Nephron (organoid): ENCODE measurements at regions not wholly inside any gene's neighbourhood (a gene's known extent, or its start where the extent isn't known, plus 50 kb on each side); places are given as distances from the start of the nearest gene placed in this dataset.

Source experiments
- H3K27ac Mint-ChIP-seq, 3 experiments: 2 replicates each; pipeline ENCODE4 v1.8.0; 2020; ENCODE audit warnings: mixed read lengths in 3 of 3, mild to moderate bottlenecking in 2 of 3, moderate library complexity in 1 of 3
- H3K27me3 Mint-ChIP-seq: 2 replicates; pipeline ENCODE4 v1.8.0; 2021; ENCODE audit warnings: low read depth, mild to moderate bottlenecking, moderate library complexity, mixed read lengths
- H3K36me3 Mint-ChIP-seq: 2 replicates; pipeline ENCODE4 v1.8.0; 2020; ENCODE audit warnings: low read depth, mixed read lengths
- H3K4me1 Mint-ChIP-seq: 2 replicates; pipeline ENCODE4 v1.8.0; 2020; ENCODE audit warnings: mixed read lengths
- H3K4me3 Mint-ChIP-seq, 3 experiments: 2 replicates each; pipeline ENCODE4 v1.8.0; 2020; ENCODE audit warnings: mild to moderate bottlenecking in 3 of 3, mixed read lengths in 3 of 3, moderate library complexity in 2 of 3
- H3K9me3 Mint-ChIP-seq: 2 replicates; pipeline ENCODE4 v1.8.0; 2020; ENCODE audit warnings: mixed read lengths
- TF ChIP-seq, protein P1 (sequence below), 3 experiments: fragments of 200-600 bp; sonication (generic); IDR thresholded peaks; one replicate each; pipeline ENCODE4 v1.5.0; 2021; ENCODE audit warnings: antibody characterized with exemption in 3 of 3; ENCODE audit not compliant: unreplicated experiment in 3 of 3

DNA sequence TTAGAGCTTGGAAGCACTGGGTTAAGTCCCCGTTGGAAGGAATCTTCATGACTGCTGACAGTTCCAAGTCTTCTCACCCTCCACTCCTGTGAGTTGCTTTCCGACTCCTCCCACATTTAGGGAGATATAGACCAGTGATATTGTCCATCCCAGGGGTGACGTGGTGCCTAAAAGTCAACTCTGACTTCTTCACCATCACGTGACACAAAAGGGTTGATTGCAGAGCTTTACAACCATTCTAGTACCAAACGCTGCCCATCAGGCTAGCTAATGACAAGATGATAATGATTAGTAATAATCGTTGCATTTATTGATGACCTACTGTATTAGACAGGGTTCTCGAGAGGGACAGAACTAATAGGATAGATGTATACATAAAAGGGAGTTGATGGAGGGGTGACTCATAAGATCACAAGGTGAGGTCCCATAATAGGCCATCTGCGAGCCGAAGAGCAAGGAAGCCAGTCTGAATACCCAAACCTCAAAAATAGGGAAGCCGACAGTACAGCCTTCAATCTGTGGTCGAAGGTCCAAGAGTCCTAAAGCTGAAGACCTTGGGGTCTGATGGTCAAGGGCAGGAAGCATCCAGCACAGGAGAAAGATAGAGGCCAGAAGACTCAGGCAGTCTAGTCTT lies 85.3 kb upstream of the CARD11 start:
- Mint-ChIP-seq H3K27me3 (peaks cover 9% of the 10 kb centered on the region), H3K4me3 (no peak overlapping the region), H3K9me3 (peaks cover 8% of the 10 kb centered on the region), H3K27ac (no peak overlapping the region), H3K36me3 (no peaks in the 10 kb centered on the region), H3K4me1 (no peaks in the 10 kb centered on the region)
- TF ChIP-seq, protein P1, sequence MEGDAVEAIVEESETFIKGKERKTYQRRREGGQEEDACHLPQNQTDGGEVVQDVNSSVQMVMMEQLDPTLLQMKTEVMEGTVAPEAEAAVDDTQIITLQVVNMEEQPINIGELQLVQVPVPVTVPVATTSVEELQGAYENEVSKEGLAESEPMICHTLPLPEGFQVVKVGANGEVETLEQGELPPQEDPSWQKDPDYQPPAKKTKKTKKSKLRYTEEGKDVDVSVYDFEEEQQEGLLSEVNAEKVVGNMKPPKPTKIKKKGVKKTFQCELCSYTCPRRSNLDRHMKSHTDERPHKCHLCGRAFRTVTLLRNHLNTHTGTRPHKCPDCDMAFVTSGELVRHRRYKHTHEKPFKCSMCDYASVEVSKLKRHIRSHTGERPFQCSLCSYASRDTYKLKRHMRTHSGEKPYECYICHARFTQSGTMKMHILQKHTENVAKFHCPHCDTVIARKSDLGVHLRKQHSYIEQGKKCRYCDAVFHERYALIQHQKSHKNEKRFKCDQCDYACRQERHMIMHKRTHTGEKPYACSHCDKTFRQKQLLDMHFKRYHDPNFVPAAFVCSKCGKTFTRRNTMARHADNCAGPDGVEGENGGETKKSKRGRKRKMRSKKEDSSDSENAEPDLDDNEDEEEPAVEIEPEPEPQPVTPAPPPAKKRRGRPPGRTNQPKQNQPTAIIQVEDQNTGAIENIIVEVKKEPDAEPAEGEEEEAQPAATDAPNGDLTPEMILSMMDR (IDR thresholded peaks at IDR 0.05; ENCODE audit: unreplicated experiment in 3 of 3): no peak

DNA sequence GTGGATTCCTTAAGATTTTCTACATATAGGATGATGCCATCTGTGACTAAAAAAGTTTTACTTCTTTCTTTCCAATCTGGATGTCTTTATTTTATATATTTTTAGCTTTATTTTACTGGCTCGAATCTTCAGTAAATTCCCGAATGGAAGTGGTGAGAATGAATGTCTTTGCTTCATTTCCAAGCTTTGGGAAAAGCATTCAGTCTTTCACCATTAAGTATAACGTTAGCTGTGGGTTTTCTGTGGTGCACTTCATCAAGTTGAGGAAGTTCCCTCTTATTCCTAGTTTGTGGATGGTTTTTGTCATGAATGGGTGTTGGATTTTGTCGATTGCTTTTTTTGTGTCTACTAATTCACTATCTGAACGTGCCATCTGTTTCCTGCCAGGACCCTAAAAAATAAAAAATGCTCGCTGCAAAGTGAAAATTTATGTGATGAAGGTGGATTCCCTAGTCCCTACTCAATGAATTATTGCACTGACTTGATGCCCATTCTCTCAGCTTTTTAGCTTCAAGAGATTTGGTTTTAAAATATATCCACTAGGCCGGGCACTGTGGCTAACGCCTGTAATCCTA lies 90.2 kb upstream of the CARD11 start:
- peaks cover 6% of the 10 kb centered on the region for H3K9me3 Mint-ChIP-seq

DNA sequence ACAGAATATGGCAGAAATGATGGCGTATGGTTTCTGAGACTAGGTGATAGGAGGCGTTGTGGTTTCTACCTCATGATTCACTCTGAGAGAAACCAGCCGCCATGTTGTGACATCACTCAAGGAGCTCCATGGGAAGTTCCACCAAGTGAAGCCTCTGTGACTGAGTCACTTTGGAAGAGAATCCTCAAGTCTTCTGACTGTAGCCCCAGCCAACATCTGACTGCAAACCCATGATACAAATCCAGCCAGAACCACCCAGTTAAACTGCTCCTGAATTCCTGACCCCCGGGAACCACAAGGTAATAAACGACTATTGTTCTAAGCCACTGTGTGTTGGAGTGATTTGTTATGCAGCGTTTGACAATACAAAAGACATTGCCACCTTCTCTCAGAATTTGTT lies 91.1 kb upstream of the CARD11 start:
- H3K9me3 Mint-ChIP-seq: peaks cover 6% of the 10 kb centered on the region
- no peak overlapping the region for H3K27ac Mint-ChIP-seq
- peaks cover 5% of the 10 kb centered on the region for H3K27me3 Mint-ChIP-seq
- H3K4me1 Mint-ChIP-seq: no peaks in the 10 kb centered on the region
- no peaks in the 10 kb centered on the region for H3K36me3 Mint-ChIP-seq
- TF ChIP-seq, protein P1 (IDR thresholded peaks at IDR 0.05; ENCODE audit: unreplicated experiment in 3 of 3): no peak
- no peak overlapping the region for H3K4me3 Mint-ChIP-seq

More for the DNA sequence above, 90.2 kb upstream of the CARD11 start:
- Mint-ChIP-seq H3K27ac (no peak overlapping the region), H3K4me3 (no peak overlapping the region), H3K4me1 (no peaks in the 10 kb centered on the region), H3K27me3 (peaks cover 5% of the 10 kb centered on the region), H3K36me3 (no peaks in the 10 kb centered on the region)
- TF ChIP-seq, protein P1 (IDR thresholded peaks at IDR 0.05; ENCODE audit: unreplicated experiment in 3 of 3): no peak

DNA sequence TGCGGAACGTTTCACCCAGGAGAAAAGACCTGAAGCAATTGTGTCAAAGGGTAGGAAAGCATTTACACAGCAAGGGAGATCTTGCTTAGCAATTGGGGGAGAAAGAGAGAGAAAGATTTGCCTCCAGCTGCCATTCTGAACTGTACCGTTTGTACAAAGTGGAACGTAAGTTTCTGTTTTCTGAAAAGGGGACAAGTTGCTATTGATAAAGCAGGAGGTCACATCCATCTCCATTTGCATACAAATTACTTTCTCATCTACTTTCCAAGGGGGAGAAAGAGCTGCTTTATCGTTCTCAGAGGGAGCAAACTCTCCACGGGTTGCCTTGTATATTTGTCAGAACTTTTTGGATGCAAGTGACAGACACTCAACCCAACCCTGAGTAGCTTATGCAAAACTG lies 92.0 kb upstream of the CARD11 start:
- peaks cover 5% of the 10 kb centered on the region for H3K27me3 Mint-ChIP-seq
- TF ChIP-seq, protein P1 (IDR thresholded peaks at IDR 0.05; ENCODE audit: unreplicated experiment in 3 of 3): no peak
- peaks cover 6% of the 10 kb centered on the region for H3K9me3 Mint-ChIP-seq
- H3K4me1 Mint-ChIP-seq: no peaks in the 10 kb centered on the region
- H3K36me3 Mint-ChIP-seq: no peaks in the 10 kb centered on the region
- H3K27ac Mint-ChIP-seq: no peak overlapping the region
- no peak overlapping the region for H3K4me3 Mint-ChIP-seq

DNA sequence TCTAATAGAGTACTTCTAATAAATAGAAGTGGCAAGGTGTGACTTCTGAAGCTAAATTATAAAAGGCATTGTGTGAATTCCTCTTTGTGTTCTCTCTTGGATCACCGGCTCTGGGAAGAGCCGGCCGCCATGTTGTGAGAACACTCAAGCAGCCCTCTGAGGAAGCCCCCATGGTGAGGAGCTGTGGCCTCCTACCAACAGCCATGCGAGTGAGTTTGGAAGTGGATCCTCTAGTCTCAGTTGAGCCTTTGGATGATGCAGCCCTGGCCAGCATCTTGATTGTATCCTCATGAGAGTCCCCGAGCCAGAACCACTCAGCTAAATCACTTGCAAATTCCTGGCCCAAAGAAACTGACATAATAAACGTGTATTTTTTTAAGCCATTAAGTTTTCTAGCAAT lies 94.5 kb upstream of the CARD11 start:
- Mint-ChIP-seq H3K4me1 (no peaks in the 10 kb centered on the region), H3K27ac (no peak overlapping the region), H3K27me3 (peaks cover 1% of the 10 kb centered on the region), H3K36me3 (no peaks in the 10 kb centered on the region), H3K9me3 (peaks cover 6% of the 10 kb centered on the region), H3K4me3 (no peak overlapping the region)
- TF ChIP-seq, protein P1 (IDR thresholded peaks at IDR 0.05; ENCODE audit: unreplicated experiment in 3 of 3): no peak

DNA sequence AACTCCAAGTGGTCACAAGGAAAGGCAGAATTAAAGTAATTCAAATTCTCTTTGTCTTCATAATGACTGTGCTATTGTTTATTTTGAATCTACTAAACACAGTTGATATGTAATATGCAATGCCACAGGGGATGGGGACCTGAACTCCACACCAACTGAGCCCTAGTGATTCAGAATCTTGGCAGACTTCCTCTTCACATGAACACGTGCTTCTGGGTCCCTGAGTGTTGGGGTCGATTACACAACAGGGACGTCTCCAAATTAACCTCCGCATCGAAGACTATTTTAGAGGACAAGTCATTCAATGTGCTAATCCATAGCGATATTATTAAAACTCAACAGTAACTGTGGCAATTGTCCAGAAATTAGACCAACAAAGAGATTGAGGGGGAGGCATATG lies 95.3 kb upstream of the CARD11 start:
- H3K27me3 Mint-ChIP-seq: no peaks in the 10 kb centered on the region
- no peak overlapping the region for H3K4me3 Mint-ChIP-seq
- no peak overlapping the region for H3K27ac Mint-ChIP-seq
- TF ChIP-seq, protein P1 (IDR thresholded peaks at IDR 0.05; ENCODE audit: unreplicated experiment in 3 of 3): no peak
- H3K9me3 Mint-ChIP-seq: peaks cover 6% of the 10 kb centered on the region
- H3K4me1 Mint-ChIP-seq: peaks cover 3% of the 10 kb centered on the region
- H3K36me3 Mint-ChIP-seq: no peaks in the 10 kb centered on the region
